Stimulated activated CD8-positive, alpha-beta memory T cell treated with anti-CD3 and anti-CD28 coated beads, Interleukin-4, amount 100 ng/mL, for 24 hours (primary cell): ENCODE measurements at regions not wholly inside any gene's neighbourhood (a gene's known extent, or its start where the extent isn't known, plus 50 kb on each side); places are given as distances from the start of the nearest gene placed in this dataset.

ENCODE experiments used
- DNase-seq: peaks from one replicate; pipeline ENCODE4 v3.0.0-alpha.2; 2020; ENCODE audit warnings: low read depth

- DNase-seq, result no peak
Observed at GRCh38 chr2:120954939-120955338, 219.3 kb downstream of the GLI2 start.

GRCh38 chr2:120955427-120955826 lies 219.8 kb downstream of the GLI2 start:
- no peak for DNase-seq

GRCh38 chr2:120956486-120957156 lies 221.0 kb downstream of the GLI2 start:
- DNase-seq, result no peak

- DNase-seq, result no peak
Observed at GRCh38 chr2:120957905-120958304, 222.2 kb downstream of the GLI2 start.

GRCh38 chr2:120958623-120959366 lies 223.1 kb downstream of the GLI2 start:
- no peak for DNase-seq

- no peak for DNase-seq
Observed at GRCh38 chr2:120959426-120959825, 223.8 kb downstream of the GLI2 start.

- DNase-seq, result no peak
Observed at GRCh38 chr2:120960770-120961366, 225.2 kb downstream of the GLI2 start.

- no peak for DNase-seq
Observed at GRCh38 chr2:120961396-120961795, 225.7 kb downstream of the GLI2 start.

GRCh38 chr2:120963997-120964705 lies 228.5 kb downstream of the GLI2 start:
- DNase-seq, result no peak

GRCh38 chr2:120964819-120965218 lies 229.2 kb downstream of the GLI2 start:
- no peak for DNase-seq

- no peak for DNase-seq
Observed at GRCh38 chr2:120966510-120967254, 231.0 kb downstream of the GLI2 start.

GRCh38 chr2:120968307-120969015 lies 232.8 kb downstream of the GLI2 start:
- no peak for DNase-seq

- DNase-seq, result no peak
Observed at GRCh38 chr2:120969613-120970355, 234.1 kb downstream of the GLI2 start.

GRCh38 chr2:120971866-120972265 lies 236.2 kb downstream of the GLI2 start:
- no peak for DNase-seq

- DNase-seq, result no peak
Observed at GRCh38 chr2:120972286-120972685, 236.6 kb downstream of the GLI2 start.

GRCh38 chr2:120973196-120973595 lies 237.5 kb downstream of the GLI2 start:
- DNase-seq, result no peak

- no peak for DNase-seq
Observed at GRCh38 chr2:120974950-120975349, 239.3 kb downstream of the GLI2 start.

- DNase-seq, result no peak
Observed at GRCh38 chr2:120976501-120977307, 241.0 kb downstream of the GLI2 start.

GRCh38 chr2:120977582-120978358 lies 242.1 kb downstream of the GLI2 start:
- no peak for DNase-seq
